ENCODE measurements at regions not wholly inside any gene's neighbourhood (a gene's known extent, or its start where the extent isn't known, plus 50 kb on each side); places are given as distances from the start of the nearest gene placed in this dataset.
"Not testable (repeated sequence)": the region's sequence is repeated elsewhere in the genome, so short reads cannot be mapped to it uniquely, and the experiment has no call there.

GRCh38 chr21:38905752-38906151 lies 100.0 kb downstream of the ETS2 start:
- DNase-seq: no peak

GRCh38 chr21:38905328-38905727 lies 99.6 kb downstream of the ETS2 start:
- DNase-seq: no peak

- no peak for DNase-seq
Observed at GRCh38 chr21:38903690-38904139, 98.0 kb downstream of the ETS2 start.

- DNase-seq: no peak
Observed at GRCh38 chr21:38902608-38903445, 97.1 kb downstream of the ETS2 start.

- no peak for DNase-seq
Observed at GRCh38 chr21:38900499-38900898, 94.8 kb downstream of the ETS2 start.

GRCh38 chr21:38899985-38900384 lies 94.3 kb downstream of the ETS2 start:
- not testable (repeated sequence) for DNase-seq

- DNase-seq: no peak
Observed at GRCh38 chr21:38899277-38899947, 93.7 kb downstream of the ETS2 start.

GRCh38 chr21:38898422-38899096 lies 92.8 kb downstream of the ETS2 start:
- no peak for DNase-seq

- no peak for DNase-seq
Observed at GRCh38 chr21:38897532-38898421, 92.0 kb downstream of the ETS2 start.

- no peak for DNase-seq
Observed at GRCh38 chr21:38894899-38895298, 89.2 kb downstream of the ETS2 start.

GRCh38 chr21:38888991-38889561 lies 83.3 kb downstream of the ETS2 start:
- DNase-seq: no peak

GRCh38 chr21:38887749-38888148 lies 82.0 kb downstream of the ETS2 start:
- DNase-seq: no peak

- DNase-seq: no peak
Observed at GRCh38 chr21:38887062-38887686, 81.4 kb downstream of the ETS2 start.

GRCh38 chr21:38885909-38886308 lies 80.2 kb downstream of the ETS2 start:
- DNase-seq: no peak

- no peak for DNase-seq
Observed at GRCh38 chr21:38884440-38884839, 78.7 kb downstream of the ETS2 start.

- no peak for DNase-seq
Observed at GRCh38 chr21:38883142-38883541, 77.4 kb downstream of the ETS2 start.

GRCh38 chr21:38881131-38881530 lies 75.4 kb downstream of the ETS2 start:
- no peak for DNase-seq

- DNase-seq: no peak
Observed at GRCh38 chr21:38880577-38880966, 74.8 kb downstream of the ETS2 start.

GRCh38 chr21:38879912-38880576 lies 74.3 kb downstream of the ETS2 start:
- DNase-seq: no peak

GRCh38 chr21:38878379-38879179 lies 72.8 kb downstream of the ETS2 start:
- no peak for DNase-seq
